K562 (cell line): ENCODE measurements at regions not wholly inside any gene's neighbourhood (a gene's known extent, or its start where the extent isn't known, plus 50 kb on each side); places are given as distances from the start of the nearest gene placed in this dataset.

Experiments used
- CLOCK ChIP-seq: fragments of 250-450 bp; sonication (Bioruptor Pico); IDR thresholded peaks from 2 replicates; pipeline ENCODE4 v1.4.0; 2020; ENCODE audit warnings: mild to moderate bottlenecking, moderate library complexity, borderline replicate concordance
- HMBOX1 ChIP-seq: sonication (generic); IDR thresholded peaks from 2 replicates; pipeline ENCODE4 v1.6.1; 2016
- MBD2 ChIP-seq: sonication (generic); IDR thresholded peaks from 2 replicates; pipeline ENCODE4 v1.6.1; 2016; ENCODE audit warnings: low read depth, borderline replicate concordance
- MTA1 ChIP-seq: fragments of 450-650 bp; IDR thresholded peaks from 2 replicates; pipeline ENCODE4 v1.6.1; 2017; ENCODE audit warnings: borderline replicate concordance
- PCBP1 ChIP-seq: fragments of 200-400 bp; formaldehyde crosslinking; IDR thresholded peaks from 2 replicates; pipeline ENCODE4 v1.6.1; 2018; ENCODE audit warnings: mild to moderate bottlenecking, low read depth, low read length; ENCODE audit not compliant: poor library complexity, severe bottlenecking
- SMARCA5 ChIP-seq: fragments of 450-650 bp; IDR thresholded peaks from 2 replicates; pipeline ENCODE4 v1.6.1; 2016
- TFAP4 ChIP-seq: sonication (generic); formaldehyde crosslinking; IDR thresholded peaks from 2 replicates; pipeline ENCODE4 v1.8.0; 2022; ENCODE audit warnings: missing genetic modification reagents, mild to moderate bottlenecking, moderate library complexity, borderline replicate concordance
- ZFP1 ChIP-seq: fragments of 450-650 bp; formaldehyde crosslinking; IDR thresholded peaks from 2 replicates; pipeline ENCODE4 v1.4.0; 2020; ENCODE audit warnings: mild to moderate bottlenecking, mixed read lengths

GRCh38 chr7:142616842-142617241 is 132.4 kb upstream of the PRSS1 start (continued):
- TF ChIP-seq CLOCK (no peak), ZFP1 (no peak), HMBOX1 (no peak), MTA1 (no peak), PCBP1 (peak; percentile 80), MBD2 (no peak), TFAP4 (no peak), SMARCA5 (no peak)
